SHP77 treated with DMSO at 0.1 percent for 48 hours (cell line): ENCODE measurements at regions not wholly inside any gene's neighbourhood (a gene's known extent, or its start where the extent isn't known, plus 50 kb on each side); places are given as distances from the start of the nearest gene placed in this dataset.
"Not testable (repeated sequence)": the region's sequence is repeated elsewhere in the genome, so short reads cannot be mapped to it uniquely, and the experiment has no call there.

ENCODE experiments used
- DNase-seq: peaks from one replicate; lab custom pipeline; 2025; lab: John Stamatoyannopoulos, UW

DNA sequence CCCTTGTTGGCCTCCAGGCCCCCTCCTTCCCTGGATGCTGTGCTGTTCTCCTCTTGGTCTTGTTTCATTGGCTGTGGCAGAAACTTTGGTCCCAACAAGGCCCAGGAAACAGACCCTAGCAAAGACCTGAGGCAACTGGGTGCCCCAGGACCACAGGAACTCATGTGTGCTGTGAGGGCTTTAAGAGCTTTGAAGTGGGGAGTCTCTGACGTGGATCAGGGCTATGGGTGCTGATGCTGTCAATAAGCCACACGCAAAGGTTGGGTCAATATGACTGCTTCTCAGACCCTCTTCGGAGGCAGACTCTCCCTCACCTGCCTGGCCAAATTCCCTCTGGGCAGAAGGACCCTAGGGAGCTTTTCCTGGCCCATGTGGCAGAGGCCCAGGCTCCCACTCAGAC is 91.5 kb upstream of the MLN start:
- DNase-seq: no peak

DNA sequence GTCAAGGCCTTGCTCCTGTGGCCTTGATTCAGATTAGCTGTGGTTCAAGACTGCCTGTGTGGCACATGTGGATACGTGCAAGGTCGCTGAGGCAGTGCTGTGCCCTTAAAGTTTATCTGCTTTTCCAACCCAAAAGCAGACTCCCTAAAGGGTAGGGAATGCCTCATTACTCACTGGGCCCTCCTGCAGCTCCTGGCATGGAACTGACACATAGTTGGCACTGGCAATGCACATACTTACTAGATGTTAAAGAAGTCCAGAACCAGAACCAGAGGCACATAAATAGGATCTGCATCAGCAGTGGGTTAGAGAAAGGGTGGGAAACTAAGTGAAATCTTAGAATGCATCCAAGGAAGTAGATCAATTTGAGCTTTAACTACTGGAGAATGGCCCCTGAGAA is 90.6 kb upstream of the MLN start:
- no peak for DNase-seq

DNA sequence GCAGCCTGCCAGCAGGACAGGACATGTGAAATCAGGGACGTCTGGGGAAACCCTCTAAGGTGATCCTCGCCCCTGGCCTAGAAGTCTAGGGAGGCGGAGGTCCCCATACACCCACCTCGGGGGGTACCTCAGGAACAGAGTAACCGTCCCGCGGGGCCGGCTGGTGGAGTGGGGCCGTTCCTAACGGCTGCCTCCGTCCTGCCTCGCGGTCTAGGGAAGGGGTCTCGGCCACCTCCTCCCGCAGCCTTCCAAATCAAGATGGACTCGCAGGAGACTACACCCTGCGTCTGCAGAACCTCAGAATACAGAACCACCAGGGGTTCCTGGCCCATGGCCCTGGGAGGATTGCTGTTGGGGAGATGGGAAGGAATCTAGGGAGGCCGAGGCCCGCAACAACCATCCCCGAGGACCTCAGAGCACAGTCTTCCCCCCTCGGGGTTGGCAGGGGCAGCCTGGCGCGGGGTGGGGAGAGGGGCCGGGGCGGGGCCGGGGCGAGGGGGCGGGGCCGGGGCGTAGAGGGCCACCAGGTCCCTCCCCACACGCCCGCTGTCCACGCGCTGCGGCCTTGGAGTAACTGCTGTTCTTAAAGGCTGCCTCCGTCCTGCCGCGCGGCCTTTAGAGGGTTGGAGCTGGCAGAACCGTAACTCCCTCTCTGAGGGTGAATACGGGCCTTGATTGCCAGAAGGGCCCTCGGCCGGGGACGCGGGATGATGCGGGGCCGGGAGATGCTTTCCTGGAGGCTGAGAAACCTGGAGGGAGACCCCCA is 89.0 kb upstream of the MLN start:
- DNase-seq: no peak

GRCh38 chr6:33888664-33889200 is 84.9 kb upstream of the MLN start:
- DNase-seq: no peak

DNA sequence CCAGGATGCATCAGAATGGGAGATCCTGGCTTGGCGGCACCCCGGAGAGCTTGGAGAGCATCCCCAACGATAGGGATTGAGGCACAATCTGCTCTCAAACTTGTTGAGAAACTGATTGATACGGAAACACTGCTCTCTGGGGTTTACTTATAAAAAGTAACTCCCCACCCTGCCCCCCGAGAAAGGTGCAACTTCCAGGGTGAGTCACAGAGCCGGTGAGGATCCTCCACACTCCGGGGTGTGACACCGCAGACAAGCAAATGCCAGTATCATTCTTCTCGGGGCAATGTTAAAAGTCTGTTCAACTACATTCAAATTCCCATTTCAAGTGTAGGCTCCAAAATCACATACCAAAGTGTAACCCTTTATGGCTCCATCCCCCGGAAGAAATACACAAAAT is 84.4 kb upstream of the MLN start:
- DNase-seq: no peak

DNA sequence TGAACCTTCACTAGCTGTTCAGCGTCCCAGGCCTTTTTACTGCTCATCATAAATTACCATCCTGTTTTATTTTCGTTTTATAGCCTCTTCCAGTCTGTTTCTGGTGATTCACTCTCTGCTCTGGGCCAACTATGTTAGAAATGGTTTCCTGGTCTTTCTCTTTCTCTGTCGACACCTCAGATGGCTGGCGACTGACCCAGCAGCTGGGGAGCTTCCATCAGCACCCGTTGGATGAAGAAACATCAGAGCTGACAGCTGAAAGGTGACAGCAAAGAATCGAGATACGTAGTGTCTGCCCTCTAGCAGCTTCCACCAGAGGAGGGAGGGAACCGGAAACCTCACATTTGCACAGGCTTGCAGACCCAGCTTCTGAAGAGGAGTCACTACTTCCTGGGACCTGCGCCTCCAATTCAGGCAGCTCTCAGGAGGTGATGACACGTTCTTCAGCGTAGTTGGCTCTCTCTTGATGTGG is 82.9 kb upstream of the MLN start:
- no peak for DNase-seq

DNA sequence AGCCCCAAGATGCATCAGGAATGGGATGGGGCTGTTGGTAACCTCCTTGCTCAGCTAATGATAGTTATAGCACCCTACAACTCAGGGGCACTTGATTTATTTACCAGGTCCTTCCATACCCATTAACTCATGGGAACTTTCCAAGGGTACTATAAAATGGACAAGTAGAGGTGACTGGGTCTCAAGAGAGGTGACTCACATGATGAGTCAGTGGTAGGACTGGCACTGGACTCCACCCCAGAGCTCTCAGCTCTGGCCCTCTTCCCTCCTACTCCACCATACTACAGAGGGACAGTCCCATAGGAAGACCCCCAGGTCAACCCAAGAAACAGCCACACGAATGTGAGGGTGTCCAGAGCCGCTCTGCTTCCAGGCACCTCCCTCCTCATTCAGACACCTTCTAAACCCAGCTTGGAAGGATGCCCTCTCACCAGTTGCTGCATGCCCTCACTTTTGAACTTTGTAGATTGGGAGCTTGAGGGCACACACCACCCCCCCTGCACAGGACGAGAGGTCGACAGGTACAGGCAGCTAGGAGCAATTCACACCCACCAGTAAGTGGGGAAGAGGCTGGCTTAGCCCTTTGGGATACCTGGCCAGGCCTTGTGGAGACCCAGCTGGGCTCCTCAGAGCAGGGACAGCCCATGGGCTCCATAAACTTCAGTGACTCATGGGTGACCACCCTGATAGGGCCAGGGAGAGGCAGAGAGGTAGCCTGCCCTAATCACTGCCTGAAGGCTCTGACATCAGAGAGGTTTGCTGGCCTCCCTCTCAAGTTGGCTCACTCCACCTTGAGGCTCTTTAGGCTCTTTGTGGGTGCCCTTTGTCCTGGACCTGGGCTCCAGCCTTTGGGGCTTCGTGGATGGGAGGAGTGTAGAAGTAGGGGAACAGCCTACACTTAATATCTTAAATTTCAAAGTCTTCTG is 81.6 kb upstream of the MLN start:
- DNase-seq: no peak

- not testable (repeated sequence) for DNase-seq
Measured at GRCh38 chr6:33883621-33884020, 79.8 kb upstream of the MLN start.

DNA sequence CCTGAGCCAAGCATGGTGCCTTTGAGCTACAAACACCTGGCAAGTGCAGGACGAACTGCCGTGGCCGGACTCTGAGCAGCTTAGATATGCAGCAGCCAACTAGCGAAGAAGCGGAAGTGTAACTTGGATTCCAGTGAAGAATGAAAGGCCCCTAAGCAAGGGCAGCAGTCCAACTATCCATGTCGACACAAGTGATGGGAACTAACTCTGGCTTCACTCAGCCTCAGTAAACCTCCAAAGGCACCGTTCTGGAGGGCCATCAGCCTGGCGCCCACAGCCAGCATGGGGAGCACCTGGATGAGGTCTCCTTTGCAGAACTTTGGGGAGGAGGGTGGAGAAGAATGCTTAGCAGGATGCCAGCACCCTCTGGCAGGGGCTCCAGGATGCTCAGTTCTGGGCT is 78.4 kb upstream of the MLN start:
- DNase-seq: no peak

- DNase-seq: no peak
Measured at GRCh38 chr6:33880766-33881165, 77.0 kb upstream of the MLN start.

- DNase-seq: no peak
Measured at GRCh38 chr6:33880104-33880678, 76.4 kb upstream of the MLN start.

GRCh38 chr6:33878562-33878961 is 74.8 kb upstream of the MLN start:
- no peak for DNase-seq

DNA sequence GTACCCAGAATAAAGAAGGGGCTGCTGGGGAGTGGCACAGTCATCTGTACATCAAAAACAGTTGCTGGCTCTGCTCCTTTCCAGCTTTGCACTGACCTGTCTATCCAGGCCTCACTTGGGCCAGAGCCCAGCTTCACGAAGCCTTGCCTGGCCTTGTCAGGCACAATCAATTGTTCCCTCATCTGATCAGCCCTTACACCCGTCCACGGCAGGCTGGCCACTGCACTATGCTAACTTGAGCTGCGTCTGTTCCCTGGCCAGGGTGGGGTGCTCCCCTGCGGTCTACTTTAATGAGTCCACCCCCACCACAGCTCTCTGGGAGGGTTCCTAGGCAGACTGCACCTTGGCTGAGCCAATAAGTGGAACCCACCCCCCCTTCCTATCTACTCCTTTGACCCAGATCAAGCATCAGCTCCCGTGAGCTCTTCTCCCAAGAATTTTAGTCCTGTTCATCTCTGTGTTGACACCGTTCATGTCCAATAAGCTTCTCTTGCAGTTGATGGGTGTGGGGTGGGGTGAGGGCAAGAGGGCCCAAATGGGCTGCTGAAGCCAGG is 74.3 kb upstream of the MLN start:
- DNase-seq: no peak

- DNase-seq: no peak
Measured at GRCh38 chr6:33875696-33876095, 71.9 kb upstream of the MLN start.

DNA sequence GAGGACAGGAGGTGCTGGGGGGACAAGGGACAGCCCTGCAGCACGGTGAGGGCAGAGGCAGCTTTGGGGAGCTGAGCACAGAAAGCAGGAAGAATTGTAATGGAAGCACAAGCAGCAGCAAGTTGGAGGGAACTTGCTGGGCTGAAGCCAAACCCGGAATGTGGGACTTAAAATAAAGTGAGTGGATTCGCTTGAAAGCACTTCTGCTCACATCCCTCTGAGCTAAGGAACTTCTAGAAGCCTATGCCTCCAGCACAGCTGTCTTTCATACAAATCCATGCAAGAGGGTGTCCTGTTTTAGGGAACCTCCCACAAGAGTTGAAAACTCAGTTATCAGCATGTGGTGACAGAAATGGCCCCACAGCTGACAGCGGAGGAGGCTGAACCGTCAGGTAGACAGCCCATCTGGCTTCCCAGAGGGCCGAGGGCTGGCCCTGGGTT is 71.4 kb upstream of the MLN start:
- DNase-seq: no peak

DNA sequence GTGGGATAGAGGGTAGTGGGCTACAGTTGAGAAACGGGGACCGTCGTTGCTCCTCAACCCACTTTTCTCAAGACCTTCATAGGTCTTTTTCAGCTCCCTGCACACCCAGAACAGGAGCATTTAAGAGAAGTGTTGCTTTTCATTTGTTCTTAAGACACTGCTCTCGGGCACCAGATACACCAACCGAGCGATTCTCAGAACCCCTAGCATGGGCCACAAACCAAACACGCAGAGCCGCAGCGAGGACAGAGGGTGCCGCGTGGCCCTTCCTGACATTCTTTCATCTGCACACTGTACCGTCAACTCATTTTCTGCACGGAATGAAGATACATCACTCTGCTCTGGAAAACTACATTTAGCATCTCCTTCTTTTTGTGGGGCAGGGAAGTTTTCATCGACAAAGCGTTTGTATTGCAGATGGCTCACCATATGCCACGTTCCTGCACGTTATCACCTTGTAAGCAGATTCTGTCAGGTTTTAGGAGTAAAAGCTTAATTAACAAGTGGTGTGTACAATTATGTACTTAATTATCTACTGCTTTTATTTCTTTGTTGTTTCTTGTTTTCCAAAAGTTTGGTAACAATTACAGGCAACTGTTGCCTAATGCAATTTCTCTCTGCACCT is 70.4 kb upstream of the MLN start:
- no peak for DNase-seq

DNA sequence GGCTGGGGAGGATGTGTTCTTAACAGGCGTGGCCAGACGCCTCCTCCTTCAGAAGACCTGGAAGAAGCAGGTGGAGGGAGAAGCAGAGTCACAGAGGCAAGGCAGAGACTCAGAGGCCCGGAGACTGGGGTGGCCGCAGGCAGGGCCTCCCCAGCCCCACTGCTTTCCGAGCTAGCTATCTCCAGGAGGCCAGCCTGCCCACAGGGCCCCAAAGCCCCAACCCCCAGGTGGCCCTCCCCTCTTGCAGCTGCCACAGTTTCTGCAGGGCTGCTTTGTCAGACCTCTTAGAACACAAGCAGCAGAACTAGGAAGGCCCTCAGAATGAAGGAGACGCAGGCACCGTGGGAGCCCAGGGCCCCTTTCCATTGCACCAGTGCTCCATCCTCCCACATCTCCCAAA is 69.0 kb upstream of the MLN start:
- no peak for DNase-seq

DNA sequence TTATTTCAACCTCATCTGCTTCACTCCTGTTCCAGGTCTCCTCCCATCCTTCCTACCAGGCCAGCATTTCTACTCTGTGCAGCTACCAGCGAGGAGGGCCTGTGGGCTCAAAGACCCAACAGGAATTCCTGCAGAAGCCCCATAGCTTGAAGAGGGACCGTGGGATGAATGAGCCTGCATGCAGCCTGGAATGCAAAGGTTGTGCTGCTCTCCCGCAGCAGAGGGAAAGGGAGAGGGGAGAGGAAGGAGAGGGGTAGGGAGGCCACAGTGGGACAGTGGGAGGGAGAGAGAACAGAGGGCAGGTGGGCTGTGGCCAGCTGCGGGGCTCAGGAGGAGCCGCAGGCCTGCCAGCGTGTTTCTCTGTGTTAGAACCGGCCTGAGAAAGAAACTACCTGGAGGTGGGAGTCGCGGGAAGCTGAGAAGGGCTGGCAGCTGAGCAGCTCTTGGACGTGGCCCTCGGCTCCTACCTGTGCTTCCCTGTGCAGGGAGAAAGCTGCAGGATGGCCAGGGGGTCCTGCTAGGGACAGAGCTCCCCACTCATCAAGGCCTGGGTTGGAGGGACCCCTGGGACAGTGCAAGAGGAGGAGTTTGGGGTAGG is 66.1 kb upstream of the MLN start:
- no peak for DNase-seq

DNA sequence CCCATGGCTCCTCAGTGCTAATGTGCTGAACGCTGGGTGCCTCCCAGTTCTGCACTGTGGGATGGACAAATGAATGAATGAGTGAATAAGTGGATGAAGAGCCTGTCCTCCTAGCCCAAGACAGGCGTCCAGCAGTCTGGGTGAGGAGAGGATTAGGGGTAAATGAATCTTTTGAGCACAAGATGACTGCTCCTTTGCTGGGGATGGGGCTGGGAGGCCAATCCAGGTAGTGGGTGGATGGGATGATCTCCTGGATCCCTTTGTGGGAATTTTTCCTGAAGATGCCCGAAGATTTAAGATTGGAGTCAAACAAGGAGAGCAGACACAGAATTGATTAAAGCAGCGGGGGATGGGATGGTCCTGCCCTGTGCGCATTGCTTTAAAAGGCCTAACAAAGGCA is 65.3 kb upstream of the MLN start:
- DNase-seq: no peak

DNA sequence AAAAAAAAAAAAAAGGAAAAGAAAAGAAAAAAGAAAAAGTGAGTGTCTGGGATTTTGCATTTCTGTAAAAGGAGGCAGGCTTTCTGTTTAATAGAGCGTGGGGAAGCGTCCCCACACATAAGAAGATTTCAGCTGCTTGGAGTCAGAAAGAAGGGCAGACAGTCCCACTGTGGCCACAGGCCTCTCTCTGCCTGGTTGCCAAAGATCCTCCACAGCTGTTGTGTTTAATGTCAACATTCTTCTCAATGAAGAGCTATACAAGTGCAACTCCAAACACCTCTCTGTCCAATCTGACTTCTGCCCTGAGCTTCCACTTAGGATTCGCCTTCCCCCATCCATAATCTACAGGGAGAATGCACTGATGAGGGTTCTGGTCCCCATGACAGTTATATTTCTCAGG is 64.3 kb upstream of the MLN start:
- DNase-seq: no peak

DNA sequence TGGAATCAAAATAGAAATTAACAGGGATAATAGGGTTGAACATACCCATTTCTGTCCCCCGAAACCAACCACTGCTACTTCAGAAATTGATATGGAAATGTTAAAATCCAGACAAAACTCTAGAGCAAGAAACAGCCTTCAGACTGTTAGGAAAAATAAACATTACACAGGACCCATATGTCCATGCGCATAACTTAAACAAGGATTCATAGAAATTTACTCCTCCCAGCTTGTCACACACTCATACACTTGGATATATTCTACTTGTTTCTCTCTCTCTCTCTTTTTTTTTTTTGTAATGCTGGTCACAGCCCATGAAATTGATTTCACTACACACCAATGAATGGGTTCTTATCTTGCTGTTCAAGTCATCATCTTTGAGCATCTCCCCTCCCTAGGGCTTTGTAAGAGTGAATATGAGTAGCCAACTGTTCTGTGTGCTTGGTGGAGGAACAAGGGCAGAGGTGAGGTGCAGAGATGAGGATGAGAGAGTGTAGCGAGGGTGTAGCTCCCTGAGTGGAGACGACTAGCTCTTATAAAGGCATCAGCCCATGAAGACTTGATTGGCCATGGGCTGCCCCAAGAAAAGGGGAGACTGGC is 61.8 kb upstream of the MLN start:
- no peak for DNase-seq
